Left kidney (tissue), 1 donor: ENCODE measurements at regions not wholly inside any gene's neighbourhood (a gene's known extent, or its start where the extent isn't known, plus 50 kb on each side); places are given as distances from the start of the nearest gene placed in this dataset.
"Not testable (repeated sequence)": the region's sequence is repeated elsewhere in the genome, so short reads cannot be mapped to it uniquely, and the experiment has no call there.

ENCODE experiments used
- DNase-seq: peaks from one replicate; pipeline ENCODE4 v3.0.0-alpha.2; 2013

DNA sequence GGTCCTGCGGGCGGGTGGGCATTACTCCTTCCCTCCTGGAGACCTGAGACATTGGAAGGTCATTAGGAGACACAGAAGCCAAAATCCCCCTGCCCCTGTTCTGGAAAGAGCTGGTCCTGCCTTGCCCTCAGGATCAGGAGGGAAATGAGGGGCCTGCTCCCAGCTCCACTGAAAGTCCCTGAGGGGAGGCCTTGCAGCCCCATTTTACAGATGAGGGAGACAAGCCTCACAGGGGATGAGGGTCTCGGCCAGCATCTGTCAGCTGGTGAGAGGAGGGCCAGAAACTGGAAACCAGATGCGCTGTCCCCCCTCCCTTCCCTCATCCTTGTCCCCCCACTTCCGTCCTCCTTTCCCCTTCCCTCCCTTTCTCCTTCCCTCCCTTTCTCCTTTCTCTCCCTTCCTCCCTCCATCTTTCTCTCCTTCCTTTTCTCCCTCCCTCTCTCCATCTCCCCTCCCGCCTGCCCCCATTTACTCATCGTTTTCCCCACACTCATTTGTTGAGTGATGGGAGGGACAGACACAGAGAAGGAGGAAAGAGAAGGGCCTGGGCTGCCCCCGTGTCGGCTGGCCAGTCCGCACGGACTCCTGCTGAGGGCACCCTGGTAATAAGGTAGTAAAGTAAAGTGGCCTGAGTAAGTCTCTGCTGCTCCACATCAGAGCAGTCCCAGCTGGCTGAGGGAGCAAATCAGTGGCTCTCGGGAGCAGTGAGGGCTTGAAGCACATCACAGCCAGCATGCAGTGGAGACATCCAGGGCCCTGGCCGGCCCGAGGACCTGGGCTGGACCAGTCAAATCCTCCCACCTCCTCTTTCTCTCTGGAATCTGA is 112.4 kb upstream of the ALDH1A3 start:
- no peak for DNase-seq

DNA sequence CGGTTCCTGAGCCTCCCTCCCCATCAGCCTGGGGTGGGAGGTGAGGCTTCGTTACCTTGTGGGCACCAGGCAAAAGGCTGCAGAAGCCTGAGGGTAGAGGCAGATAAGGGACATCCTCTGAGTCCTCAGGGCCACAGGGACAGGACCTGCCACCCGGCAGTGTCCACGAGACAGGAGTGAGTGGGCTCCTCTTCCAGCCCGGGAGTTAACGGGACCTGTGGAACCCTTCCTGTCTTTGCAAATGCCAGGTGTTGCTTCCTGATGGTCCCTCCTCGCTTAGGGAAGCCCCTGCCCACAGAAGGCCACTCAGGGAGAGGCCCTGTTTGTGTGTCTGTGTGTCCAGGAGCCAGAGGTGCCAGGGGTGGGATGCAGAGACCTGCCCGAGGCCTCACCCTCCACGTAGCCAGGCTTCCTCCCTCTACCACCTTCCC is 111.1 kb upstream of the ALDH1A3 start:
- DNase-seq: no peak

DNA sequence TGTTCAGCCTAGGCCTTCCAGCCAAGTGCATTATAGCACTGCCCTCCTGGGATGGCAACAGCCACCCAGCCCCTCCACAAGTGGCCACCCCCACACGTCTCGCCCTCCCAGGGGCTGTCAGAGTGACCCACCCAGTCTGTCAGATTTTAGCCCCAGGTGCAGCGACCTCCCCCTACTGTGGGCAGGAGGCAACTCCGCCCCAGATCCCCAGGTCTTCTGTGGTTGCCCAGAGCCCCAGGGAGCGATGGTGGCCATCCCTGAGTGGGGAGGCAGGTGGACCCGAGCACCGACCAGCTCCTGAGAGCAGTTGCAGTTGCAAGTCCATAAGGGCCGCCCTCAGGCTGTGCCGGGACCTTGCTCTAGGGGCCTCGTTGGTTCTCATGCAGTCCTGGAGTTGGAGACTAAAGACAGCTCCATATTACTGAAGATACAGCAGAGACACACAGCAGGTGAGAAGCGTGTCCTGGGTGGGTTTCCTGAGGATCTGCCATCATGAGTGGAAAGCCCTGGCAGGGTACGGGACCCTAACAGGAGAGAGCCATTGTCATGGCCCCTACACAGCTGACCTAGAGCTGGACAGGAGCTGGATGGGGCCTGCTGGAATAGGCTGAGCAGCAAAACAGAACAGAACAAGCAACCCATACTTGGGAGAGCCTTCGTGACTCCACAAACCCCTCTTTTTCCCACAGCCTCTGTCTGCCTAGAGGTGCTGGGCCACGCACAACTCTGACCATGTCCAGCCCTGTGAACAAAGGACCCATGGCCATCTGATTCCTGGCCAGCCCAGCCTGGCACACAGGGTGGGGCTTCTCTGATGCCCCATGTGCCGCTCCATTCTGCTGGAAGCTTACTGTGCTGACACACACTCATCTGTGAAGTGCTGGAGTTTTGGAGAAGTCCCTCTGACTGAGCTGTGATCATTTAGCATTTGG is 110.3 kb upstream of the ALDH1A3 start:
- no peak for DNase-seq

DNA sequence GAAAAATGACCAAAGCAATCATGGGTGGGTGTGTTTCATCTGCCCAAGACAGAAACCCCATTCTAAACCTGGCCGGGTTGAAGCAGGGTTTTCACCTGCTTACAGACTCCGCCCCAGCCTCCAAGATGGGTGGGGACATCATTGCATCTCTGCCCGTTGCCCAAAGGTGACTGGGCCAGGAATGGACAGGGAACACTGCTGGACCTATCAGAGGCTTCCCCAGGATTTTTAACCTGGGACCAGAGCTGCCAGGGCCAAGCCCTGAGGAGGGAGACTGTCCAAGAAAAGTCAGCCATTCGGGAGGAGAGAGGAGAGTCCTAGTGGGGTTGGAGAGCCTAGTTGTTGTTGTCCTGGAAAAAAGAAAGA is 109.7 kb upstream of the ALDH1A3 start:
- DNase-seq: no peak

DNA sequence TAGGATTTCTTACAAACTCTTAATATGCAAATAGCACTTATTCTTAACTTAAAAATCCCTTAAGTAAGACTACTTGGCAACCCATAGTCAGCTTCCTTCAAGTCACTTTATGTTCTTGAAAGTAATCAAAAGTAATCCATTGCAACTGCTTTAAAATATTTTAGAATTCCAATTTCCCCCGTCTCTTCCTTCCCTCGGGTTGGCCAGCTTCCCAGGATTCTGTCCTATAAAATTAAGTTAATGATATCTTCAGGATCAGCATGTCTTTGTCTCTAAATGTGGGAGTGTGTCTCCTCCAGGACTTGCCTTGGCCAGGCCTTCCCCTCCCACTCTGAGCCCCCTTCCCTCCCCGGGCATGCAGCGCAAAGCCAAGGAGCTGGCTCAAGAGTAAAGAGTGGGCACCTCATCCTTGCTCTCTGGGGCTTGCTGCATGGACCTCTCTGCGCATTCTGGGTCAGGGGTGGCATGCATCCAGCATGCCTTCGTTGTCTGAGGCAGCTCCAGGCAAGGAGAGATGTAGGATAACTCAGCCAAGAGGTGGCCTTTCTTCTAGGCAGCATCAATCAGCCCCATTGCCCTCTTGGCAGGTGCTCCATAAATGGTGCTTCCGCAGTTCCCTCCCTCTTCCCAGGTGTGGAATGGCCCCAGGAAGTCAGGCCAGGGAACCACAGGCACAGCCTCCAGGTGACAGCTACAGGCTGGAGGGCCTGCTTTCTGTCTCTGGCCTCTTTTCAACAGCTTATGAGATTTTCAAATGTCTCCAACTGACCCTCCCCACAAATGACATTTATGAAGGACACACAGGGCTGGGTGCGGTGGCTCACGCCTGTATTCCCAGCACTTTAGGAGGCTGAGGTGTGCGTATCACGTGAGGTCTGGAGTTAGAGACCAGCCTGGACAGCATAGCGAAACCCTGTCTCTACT is 108.7 kb upstream of the ALDH1A3 start:
- DNase-seq: no peak

DNA sequence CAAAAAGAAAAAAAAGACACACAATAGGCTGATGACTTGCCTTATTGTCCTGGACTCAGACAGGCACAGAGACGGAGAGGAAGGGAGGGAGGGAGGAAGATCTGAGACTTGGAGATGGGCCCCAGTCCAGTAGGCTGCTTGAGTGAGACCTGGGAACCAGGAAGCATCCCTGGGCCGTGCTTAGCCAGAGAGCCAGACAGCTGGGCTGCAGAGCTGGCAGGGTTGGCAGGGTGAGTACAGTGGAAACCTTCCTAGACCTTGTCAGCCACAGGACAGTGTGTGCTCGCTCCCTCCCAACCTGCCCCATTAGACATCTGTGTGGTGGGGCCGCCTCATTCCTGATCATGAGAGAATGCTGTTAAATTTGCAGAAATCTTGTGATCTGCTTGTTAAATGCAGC is 107.9 kb upstream of the ALDH1A3 start:
- DNase-seq: no peak

DNA sequence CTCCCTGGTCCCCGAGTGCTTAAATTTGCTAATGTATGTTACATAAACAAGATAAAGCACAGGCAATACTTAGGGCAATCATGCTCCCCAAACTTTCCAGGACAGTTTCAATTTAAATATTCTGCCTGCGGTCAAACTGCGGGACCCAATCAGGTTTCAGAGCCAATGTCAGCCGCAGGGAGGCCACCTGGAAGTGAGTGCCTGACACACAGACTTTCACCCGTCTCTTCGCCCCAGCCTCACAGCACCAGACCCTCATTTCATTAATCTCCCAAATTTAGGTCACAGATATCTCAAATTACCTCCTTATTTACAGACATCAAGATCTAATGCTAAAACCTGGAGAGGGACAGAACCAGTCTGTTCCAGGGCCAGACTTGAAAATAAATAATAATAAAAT is 107.2 kb upstream of the ALDH1A3 start:
- no peak for DNase-seq

DNA sequence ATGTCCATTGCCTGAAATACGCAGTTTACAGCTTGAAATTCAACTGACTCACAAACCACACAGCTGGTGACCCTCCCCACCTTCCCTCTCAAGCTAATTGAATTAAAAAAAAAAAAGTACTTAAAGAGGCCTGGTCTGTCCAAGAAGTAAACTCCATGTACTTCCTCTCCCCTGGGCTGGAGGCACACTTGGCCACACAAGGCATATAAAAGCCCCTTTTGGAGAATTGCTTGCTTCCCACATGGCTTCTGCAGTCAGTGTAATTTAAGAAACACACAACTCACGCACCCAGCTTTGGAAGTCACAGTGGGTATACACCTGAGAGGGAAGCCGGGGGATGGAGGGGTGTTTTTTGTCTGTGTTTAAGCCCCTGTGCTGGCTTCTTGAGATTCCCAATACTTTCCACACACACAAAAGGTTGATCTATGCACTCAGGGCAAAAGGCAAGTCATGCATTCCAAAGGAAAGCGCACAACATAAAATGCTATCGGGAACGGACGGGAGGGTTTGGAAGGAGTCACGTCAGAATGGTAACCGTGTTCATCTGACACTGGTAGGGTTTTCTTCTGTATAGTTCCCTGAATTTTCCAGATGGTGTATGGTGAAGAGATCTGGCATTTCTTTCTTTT is 106.6 kb upstream of the ALDH1A3 start:
- peak; percentile 44 for DNase-seq

DNA sequence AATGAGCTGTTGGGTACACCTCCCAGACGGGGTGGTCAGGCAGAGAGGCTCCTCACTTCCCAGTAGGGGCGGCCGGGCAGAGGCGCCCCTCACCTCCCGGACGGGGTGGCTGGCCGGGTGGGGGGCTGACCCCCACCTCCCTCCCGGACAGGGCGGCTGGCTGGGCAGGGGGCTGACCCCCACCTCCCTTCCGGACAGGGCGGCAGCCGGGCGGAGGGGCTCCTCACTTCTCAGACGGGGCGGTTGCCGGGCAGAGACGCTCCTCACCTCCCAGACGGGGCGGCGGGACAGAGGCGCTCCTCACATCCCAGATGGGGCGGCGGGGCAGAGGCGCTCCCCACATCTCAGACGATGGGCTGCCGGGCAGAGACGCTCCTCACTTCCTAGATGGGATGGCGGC is 105.6 kb upstream of the ALDH1A3 start:
- not testable (repeated sequence) for DNase-seq

DNA sequence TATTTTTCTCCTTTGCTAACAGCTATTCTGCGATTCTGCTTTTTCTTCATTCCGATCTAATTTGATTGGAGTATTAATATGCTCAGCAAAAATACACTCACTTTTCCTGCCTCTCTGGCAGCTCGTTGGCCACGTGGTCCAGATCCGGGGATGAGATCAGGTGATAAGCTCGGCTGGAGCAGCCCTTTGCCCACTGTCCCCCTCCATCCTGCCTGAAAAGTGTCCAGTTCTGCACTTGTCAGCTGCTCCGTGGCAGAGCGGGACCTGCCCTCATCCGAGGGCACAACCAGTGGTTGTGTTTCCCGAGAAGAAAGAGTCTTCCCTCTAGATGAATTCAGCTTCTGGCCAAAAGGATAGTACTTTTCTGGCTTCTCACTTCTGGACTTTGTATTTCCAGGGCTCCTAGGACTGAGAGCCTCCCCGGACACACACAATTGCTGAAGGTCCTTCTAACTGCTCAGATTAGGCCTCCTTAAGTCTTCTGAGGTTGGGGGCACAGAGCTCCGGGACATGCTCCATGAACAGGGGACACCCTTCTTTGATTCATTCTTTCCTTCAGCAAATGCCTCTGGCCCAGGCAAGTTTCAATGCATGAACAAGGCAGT is 103.9 kb upstream of the ALDH1A3 start:
- no peak for DNase-seq

DNA sequence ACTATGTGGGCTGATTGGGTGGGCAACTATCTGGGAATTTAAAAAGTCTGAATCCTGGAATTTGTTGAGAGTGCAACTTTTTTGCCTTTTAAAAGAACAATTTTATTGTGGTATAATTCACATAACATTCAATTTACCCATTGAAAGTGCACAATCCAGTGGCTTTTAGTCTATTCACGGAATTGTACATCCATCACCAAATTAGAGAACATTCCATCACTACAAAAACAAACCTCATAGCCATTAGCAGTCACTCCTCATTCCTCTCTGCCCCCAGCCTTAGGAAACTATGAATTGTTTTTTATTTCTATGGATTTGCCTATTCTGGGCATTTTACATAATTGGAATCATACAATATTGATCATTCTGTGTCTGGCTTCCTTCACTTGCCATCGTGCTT is 101.8 kb upstream of the ALDH1A3 start:
- DNase-seq: no peak

DNA sequence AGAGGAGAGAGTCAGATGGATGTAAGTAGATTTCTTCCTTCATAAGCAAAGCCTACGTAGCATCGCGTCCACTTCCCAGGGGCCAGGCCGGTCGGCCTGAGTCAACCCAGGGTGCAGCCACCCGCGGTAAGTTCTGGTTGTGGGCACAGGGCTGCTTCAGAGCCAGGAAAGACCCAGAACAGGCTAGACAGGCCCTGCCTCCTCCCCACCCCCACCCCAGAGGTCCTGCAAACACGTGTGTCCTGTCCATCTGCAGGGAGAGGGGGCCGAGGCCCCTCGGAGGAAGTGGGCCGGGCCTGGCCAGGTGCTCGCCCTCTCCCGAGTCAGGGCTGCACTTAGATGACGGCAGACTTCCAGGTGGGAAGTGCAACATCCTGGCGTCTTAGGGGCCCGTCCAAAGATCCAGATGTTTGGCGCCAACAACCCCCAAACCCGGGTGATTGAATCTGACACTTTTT is 100.8 kb upstream of the ALDH1A3 start:
- no peak for DNase-seq

DNA sequence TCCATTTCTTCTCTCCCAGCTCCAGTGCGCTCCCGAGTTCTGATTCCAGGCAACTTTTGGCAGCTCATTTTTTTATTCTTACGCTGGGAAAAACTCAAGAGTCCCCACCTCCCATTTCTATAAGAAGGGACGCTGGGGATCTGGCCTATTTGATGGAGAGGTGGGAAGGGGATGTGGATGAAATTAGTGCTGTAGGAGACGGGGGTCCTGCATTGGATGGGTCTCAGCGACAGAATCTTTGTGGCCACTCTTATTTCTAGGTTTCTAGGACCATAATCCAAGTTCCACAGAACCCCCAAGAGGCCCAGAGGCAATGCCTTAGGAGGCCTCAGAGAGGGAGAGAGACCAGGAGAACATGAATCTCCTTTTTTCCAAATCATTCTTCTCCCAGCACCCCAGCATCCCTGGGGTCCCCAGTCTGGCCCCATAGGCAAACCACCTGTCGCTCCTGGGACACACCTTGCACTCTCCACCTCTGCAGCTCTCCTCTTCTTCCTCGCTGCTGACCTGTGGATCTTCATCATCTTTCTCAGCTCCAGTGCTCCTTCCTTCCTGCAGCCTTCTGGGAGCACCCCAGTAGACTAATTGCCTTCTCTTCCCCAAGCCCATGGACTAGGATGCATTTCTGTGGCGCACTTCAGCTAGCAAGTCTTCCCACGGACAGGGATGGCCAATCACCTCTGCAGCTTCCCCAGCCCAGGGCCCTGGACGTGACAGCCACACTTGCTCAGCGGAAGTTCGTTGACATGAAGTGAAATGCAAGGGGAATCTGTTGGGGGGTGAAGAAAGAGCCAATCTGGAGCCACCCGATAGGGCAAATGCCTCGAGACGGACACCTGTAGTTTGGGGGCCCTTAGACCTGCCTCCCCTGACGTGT is 100.1 kb upstream of the ALDH1A3 start:
- DNase-seq: no peak

DNA sequence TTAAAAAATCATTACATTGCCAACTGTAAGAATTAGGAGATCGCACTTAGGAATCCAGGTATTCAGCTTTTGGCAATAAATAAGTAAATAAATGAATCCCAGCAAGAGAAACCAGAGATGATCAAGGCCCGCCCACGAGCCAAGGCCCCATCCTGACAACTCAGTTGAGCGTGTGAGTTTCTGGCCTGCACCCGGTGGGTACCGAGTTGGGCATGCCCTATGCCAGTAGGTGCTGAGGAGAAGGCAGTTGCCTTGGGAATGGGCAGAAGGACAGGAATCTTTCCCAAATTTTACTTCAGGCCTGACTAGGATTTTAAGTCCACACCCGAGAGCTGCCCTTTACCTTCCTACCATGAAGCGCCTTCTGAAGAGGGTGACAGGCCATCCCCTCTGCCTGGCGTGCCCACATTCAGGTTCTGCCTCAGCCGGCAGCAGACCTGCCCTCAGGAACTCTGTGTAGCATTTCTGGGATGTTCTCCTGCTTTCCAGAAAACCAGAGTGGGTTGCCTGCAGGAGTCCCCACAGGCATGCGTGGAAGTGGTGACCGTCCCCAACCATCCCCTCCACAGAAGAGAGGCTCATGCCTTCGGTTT is 99.3 kb upstream of the ALDH1A3 start:
- no peak for DNase-seq

DNA sequence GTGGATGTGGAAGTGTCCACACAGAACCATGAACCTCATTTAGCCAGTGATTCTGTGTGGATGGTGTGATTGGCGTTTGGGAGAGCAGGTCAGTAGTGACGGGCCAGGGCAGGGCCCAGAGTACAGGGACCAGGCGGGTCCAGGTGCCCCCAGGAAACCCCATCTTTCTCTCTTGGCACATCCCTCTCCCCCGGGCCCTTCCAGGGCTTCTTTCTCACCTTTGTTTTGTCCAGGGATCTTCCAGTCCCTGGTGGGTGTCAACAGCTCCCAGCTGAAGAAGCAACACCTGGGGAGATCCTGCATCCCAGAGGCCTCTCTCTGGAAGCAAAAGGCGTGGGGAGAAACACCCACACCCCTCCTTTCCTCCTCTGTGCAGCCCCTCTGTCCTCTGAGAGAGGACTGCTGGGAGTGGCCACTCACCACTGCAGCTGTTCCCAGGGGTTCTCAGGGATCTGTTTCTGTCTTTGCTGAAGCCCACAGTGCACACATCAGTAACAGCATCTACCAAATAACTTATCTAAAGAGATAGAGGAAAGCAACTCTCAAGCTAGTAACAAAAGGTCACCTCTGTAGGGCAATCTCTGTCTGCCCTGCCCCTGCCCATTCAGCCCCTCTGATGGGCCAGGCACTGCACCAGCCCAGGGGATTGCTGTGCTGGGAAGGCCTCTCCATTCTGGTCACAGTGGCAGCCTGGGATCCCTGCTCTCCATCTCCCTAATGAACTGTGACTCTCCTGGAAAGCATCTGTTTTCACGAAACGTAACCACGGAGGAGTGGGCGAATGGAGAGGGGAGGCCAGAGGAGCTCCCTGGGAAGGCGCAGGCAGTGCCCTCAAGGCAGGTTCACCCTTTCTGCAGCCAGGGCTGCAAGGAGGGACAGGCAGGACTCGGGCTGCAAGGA is 98.3 kb upstream of the ALDH1A3 start:
- no peak for DNase-seq

DNA sequence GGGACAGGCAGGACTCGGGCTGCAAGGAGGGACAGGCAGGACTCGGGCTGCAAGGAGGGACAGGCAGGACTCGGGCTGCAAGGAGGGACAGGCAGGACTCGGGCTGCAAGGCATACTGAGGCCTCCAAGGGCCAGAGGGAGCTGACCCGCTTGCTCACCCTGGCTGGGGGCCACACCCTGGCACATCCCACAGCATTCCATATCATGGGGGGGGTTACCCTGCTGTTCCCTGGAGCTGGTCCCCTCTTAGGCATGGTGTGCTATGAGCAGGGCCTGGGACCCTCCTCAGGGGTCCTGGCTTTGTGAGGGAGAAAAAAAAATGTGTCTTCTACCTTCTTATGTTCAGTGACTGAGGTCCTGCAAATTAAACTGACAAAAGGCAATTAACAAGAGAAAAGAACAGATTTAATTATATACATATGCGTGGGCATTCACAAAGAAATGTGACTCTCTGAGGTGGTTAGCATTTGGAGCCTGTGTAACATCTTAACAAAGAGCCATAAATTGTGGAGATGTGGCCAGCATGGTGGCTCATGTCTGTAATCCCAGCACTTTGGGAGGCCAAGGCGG is 97.6 kb upstream of the ALDH1A3 start:
- no peak for DNase-seq

DNA sequence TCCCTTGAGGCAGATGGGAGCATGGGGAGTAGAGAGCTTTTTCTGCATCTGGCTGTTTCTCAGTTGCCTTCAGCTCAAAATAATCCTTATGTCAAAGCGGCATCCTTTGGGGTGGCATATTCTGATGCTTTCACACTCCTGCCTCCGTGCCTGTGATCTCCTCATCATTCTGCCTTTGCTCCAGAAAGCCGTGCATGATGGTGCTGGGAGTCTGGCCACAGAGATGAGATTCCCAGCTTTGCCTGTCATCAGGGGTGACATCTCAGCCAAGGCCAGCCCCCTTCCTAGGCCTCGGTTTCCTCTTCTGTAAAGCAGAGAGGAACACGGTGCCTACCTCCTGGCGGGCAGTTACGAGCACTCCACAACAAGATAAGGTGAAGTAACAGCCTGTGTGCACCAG is 96.3 kb upstream of the ALDH1A3 start:
- DNase-seq: no peak
